Retinal pigment epithelial cell (primary cell): ENCODE measurements at regions not wholly inside any gene's neighbourhood (a gene's known extent, or its start where the extent isn't known, plus 50 kb on each side); places are given as distances from the start of the nearest gene placed in this dataset.

Experiments
- DNase-seq: peaks from one replicate; pipeline ENCODE4 v3.0.0-alpha.2; 2010; ENCODE audit warnings: low read depth
- H3K4me3 ChIP-seq: 2 replicates; pipeline ENCODE4 v1.5.1; 2011; ENCODE audit warnings: mild to moderate bottlenecking, low read length, control low read depth, moderate library complexity
- TF ChIP-seq, protein P1 (sequence below): conservative IDR thresholded peaks from 2 replicates; pipeline ENCODE4 v1.5.1; 2011; ENCODE audit warnings: low read depth, low read length, control low read depth, inconsistent platforms

GRCh38 chr3:72549761-72550581 is 298.3 kb downstream of the SHQ1 start:
- TF ChIP-seq, protein P1, sequence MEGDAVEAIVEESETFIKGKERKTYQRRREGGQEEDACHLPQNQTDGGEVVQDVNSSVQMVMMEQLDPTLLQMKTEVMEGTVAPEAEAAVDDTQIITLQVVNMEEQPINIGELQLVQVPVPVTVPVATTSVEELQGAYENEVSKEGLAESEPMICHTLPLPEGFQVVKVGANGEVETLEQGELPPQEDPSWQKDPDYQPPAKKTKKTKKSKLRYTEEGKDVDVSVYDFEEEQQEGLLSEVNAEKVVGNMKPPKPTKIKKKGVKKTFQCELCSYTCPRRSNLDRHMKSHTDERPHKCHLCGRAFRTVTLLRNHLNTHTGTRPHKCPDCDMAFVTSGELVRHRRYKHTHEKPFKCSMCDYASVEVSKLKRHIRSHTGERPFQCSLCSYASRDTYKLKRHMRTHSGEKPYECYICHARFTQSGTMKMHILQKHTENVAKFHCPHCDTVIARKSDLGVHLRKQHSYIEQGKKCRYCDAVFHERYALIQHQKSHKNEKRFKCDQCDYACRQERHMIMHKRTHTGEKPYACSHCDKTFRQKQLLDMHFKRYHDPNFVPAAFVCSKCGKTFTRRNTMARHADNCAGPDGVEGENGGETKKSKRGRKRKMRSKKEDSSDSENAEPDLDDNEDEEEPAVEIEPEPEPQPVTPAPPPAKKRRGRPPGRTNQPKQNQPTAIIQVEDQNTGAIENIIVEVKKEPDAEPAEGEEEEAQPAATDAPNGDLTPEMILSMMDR: no peak
- no peak for DNase-seq
- H3K4me3 ChIP-seq: no peak overlapping the region

DNA sequence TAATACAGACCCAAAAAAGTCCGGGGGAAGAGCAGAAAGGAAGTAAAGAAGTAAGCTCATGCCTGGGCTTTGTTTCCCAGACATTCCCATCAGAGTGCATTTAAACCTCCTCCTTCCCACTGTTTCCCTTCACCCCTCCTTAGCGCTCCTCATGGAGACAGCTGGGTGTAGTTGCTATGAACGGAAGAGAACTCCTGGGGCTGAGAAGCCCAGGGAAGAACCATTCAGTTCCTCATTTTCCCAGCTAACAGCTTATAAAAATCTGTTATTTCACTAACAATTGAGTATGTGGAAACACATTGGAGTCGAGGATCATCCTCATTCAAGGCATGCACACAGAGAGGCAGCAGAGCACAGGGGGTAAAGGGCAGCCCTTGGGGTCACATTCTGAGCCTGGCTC is 299.3 kb downstream of the SHQ1 start:
- DNase-seq: no peak
- no peak overlapping the region for H3K4me3 ChIP-seq
- TF ChIP-seq, protein P1: no peak

- TF ChIP-seq, protein P1: no peak
- H3K4me3 ChIP-seq: no peak overlapping the region
- no peak for DNase-seq
These were observed 299.8 kb downstream of the SHQ1 start for GRCh38 chr3:72548461-72548860.

GRCh38 chr3:72547183-72547582 is 301.1 kb downstream of the SHQ1 start:
- no peak for DNase-seq
- TF ChIP-seq, protein P1: no peak
- H3K4me3 ChIP-seq: no peak overlapping the region

GRCh38 chr3:72544239-72544638 is 304.0 kb downstream of the SHQ1 start:
- no peak overlapping the region for H3K4me3 ChIP-seq
- TF ChIP-seq, protein P1: no peak
- no peak for DNase-seq

DNA sequence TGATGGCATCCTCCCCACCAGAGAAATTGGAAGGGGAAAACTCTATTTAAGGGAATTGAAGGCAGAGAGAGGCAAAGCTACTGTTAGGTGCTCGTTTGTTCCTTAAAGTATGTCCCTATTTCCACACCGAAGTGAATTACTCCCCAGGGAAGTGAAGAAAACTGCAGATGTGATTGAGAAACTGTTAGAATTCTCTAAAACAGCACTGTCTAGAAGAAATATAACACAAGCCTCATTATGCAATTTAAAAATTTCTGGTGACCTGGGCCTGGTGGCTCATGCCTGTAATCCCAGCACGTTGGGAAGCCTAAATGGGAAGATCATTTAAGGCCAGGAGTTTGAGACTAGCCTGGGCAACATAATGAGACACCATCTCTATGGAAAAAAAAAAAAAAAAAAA is 305.0 kb downstream of the SHQ1 start:
- H3K4me3 ChIP-seq: no peak overlapping the region
- TF ChIP-seq, protein P1: no peak
- DNase-seq: no peak

DNA sequence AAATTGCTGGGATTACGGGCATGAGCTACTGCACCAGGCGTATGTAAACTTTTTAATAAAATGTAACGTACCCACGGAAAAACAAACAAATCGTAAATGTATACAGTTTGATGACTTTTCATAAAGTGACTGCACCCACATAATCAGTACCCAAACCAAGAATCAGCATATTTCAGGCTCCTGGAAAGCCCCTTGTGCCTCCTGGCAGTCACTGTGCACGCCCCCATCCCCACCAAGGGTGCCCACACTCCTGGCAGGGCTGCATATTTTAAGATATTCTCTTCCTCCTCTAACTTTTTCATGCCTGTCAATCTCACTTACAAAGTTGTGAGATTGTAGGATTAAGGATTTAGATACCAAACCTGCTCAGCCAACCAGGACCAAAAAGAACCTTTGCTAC is 305.5 kb downstream of the SHQ1 start:
- TF ChIP-seq, protein P1: no peak
- DNase-seq: no peak
- H3K4me3 ChIP-seq: no peak overlapping the region
